ENCODE measurements at regions not wholly inside any gene's neighbourhood (a gene's known extent, or its start where the extent isn't known, plus 50 kb on each side); places are given as distances from the start of the nearest gene placed in this dataset.

DNA sequence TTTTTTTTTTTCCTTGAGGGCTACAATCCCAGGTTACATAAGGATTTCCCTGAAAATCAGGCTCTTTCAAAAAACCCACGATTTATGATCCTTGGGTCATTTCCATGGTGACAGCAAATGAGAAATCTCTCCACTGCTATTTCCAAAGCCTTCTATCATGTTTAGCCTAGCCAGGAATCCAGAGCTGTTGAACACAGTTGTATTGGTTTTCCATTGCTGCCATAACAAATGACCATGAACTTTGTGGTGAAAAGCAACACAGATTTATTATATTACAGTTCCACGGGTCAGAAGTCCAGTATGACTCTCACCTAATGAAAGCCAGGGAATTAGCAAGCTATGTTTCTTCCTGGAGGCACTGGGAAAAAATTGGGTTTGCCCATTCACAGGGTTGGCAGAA is 106.6 kb downstream of the MAF start:
- Histone ChIP-seq H3K36me3 (ENCODE audit: insufficient read depth, low read length) (no peaks in the 10 kb centered on the region), H3K9ac (ENCODE audit: low read length) (no peak overlapping the region), H3K27me3 (ENCODE audit: low read length) (no peaks in the 10 kb centered on the region), H2AFZ (ENCODE audit: low read length) (no peak overlapping the region), H3K27ac (ENCODE audit: low read length) (no peak overlapping the region), H3K4me1 (ENCODE audit: low read length) (no peaks in the 10 kb centered on the region), H4K20me1 (ENCODE audit: insufficient read depth, low read depth, low read length) (no peaks in the 10 kb centered on the region), H3K9me3 (ENCODE audit: low read length) (no peaks in the 10 kb centered on the region), H3K4me2 (ENCODE audit: low read depth, low read length, poor library complexity, severe bottlenecking) (no peak overlapping the region), H3K79me2 (ENCODE audit: low read length) (no peaks in the 10 kb centered on the region), H3K9me2 (replicated peaks; ENCODE audit: insufficient read depth, low read length) (no peaks in the 10 kb centered on the region), H3K4me3 (ENCODE audit: low read length) (no peak overlapping the region)
- DNase-seq: no peak

DNA sequence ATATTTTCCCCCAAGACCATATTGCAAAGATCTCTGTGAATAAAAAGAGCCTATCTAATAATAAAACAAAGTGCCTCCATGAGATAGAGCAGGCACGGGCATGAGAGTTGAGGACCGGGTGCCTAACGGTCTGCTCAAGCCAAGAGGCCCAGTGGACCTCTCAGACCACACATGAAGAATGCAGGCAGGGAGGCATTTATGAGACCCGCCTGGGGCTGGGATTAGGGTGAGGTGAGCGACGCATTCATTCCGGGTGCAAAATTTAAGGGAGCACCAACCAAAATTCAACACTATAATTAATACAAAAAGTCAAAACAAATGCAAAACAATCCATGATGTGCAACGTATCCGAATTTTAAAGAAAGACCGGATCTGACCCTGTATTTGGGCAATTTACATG is 108.5 kb downstream of the MAF start:
- H3K9me3 ChIP-seq (ENCODE audit: low read length): no peaks in the 10 kb centered on the region
- no peak overlapping the region for H3K9ac ChIP-seq (ENCODE audit: low read length)
- no peaks in the 10 kb centered on the region for H4K20me1 ChIP-seq (ENCODE audit: insufficient read depth, low read depth, low read length)
- H3K9me2 ChIP-seq (replicated peaks; ENCODE audit: insufficient read depth, low read length): no peaks in the 10 kb centered on the region
- DNase-seq: no peak
- H3K4me3 ChIP-seq (ENCODE audit: low read length): no peak overlapping the region
- H3K27ac ChIP-seq (ENCODE audit: low read length): no peak overlapping the region
- no peaks in the 10 kb centered on the region for H3K27me3 ChIP-seq (ENCODE audit: low read length)
- no peaks in the 10 kb centered on the region for H3K36me3 ChIP-seq (ENCODE audit: insufficient read depth, low read length)
- H3K4me1 ChIP-seq (ENCODE audit: low read length): no peaks in the 10 kb centered on the region
- no peak overlapping the region for H3K4me2 ChIP-seq (ENCODE audit: low read depth, low read length, poor library complexity, severe bottlenecking)
- H3K79me2 ChIP-seq (ENCODE audit: low read length): no peaks in the 10 kb centered on the region
- no peak overlapping the region for H2AFZ ChIP-seq (ENCODE audit: low read length)

DNA sequence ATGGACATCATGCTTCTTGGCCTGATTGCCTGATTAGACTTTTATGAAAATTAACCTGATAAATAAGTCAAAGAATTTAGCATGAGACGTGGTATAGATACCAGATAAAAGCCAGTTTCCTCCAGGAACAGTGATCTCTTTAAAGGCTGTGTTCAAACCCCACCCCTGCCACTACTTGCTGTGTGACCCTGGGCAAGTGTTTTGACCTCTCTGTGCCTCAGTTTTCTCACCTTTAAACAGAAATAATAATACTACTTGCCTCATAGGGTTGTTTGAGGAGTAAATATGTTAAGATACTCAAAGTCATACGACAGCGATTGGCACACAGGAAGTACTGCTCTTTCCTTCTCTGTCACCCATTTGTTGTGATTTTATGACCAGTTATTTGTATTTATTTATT is 115.5 kb downstream of the MAF start:
- H3K4me1 ChIP-seq (ENCODE audit: low read length): no peaks in the 10 kb centered on the region
- H3K9me3 ChIP-seq (ENCODE audit: low read length): no peaks in the 10 kb centered on the region
- DNase-seq: no peak
- H3K27ac ChIP-seq (ENCODE audit: low read length): no peak overlapping the region
- H4K20me1 ChIP-seq (ENCODE audit: insufficient read depth, low read depth, low read length): 0 out of 2 replicates have a peak, but pooled peaks cover 3% of the 10 kb centered on the region
- H3K36me3 ChIP-seq (ENCODE audit: insufficient read depth, low read length): no peaks in the 10 kb centered on the region
- no peaks in the 10 kb centered on the region for H3K79me2 ChIP-seq (ENCODE audit: low read length)
- no peak overlapping the region for H3K4me2 ChIP-seq (ENCODE audit: low read depth, low read length, poor library complexity, severe bottlenecking)
- H2AFZ ChIP-seq (ENCODE audit: low read length): no peak overlapping the region
- H3K9me2 ChIP-seq (replicated peaks; ENCODE audit: insufficient read depth, low read length): no peaks in the 10 kb centered on the region
- H3K9ac ChIP-seq (ENCODE audit: low read length): no peak overlapping the region
- no peaks in the 10 kb centered on the region for H3K27me3 ChIP-seq (ENCODE audit: low read length)
- H3K4me3 ChIP-seq (ENCODE audit: low read length): no peak overlapping the region

DNA sequence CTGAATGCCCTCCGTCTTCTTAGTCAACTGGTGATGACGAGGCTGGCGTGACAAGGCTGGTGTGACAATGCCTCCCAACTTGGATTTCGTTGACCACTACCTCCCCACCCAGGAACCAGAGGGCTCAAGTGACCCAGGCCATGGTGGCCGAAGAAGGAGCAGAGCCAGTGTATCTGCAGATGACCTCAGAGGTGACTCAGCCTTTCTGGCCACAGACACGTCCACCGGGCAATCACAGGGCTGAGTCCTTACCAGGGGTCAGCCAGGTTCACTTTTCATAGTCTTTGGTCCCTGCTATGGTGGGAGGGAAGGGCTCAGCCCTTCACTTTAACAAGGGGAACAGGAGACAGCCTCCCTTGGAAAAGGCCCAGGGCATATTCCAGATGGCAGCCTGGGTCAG is 116.3 kb downstream of the MAF start:
- Histone ChIP-seq H3K4me2 (ENCODE audit: low read depth, low read length, poor library complexity, severe bottlenecking) (no peak overlapping the region), H3K9ac (ENCODE audit: low read length) (no peak overlapping the region), H3K9me2 (replicated peaks; ENCODE audit: insufficient read depth, low read length) (no peaks in the 10 kb centered on the region), H2AFZ (ENCODE audit: low read length) (no peak overlapping the region), H3K4me1 (ENCODE audit: low read length) (no peaks in the 10 kb centered on the region), H3K9me3 (ENCODE audit: low read length) (no peaks in the 10 kb centered on the region), H3K4me3 (ENCODE audit: low read length) (no peak overlapping the region), H4K20me1 (ENCODE audit: insufficient read depth, low read depth, low read length) (0 out of 2 replicates have a peak, but pooled peaks cover 3% of the 10 kb centered on the region), H3K36me3 (ENCODE audit: insufficient read depth, low read length) (no peaks in the 10 kb centered on the region), H3K79me2 (ENCODE audit: low read length) (no peaks in the 10 kb centered on the region), H3K27me3 (ENCODE audit: low read length) (no peaks in the 10 kb centered on the region), H3K27ac (ENCODE audit: low read length) (no peak overlapping the region)
- no peak for DNase-seq

DNA sequence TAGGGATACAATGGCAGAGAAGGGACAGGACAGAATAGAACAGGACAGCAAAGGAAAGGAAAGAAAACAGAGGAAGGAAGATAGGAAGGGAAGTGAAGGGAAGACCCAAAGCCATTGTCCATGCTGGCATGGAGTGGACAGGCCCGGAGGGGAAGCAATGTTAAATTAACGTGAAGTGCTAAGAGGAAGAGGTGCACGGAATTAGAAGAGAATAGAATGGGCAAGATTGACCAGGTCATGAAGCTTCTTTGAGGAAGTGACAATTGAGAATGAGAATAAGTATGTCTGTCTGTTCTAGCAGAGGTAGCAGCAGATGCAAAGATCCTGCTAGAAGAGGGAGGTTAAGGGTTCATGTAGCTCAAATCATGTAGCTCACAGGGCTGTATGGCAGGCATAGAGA is 117.2 kb downstream of the MAF start:
- no peak overlapping the region for H3K4me3 ChIP-seq (ENCODE audit: low read length)
- H3K4me1 ChIP-seq (ENCODE audit: low read length): no peaks in the 10 kb centered on the region
- no peak overlapping the region for H2AFZ ChIP-seq (ENCODE audit: low read length)
- H4K20me1 ChIP-seq (ENCODE audit: insufficient read depth, low read depth, low read length): 0 out of 2 replicates have a peak, but pooled peaks cover 3% of the 10 kb centered on the region
- no peak overlapping the region for H3K27ac ChIP-seq (ENCODE audit: low read length)
- H3K27me3 ChIP-seq (ENCODE audit: low read length): no peaks in the 10 kb centered on the region
- no peak for DNase-seq
- no peaks in the 10 kb centered on the region for H3K9me2 ChIP-seq (replicated peaks; ENCODE audit: insufficient read depth, low read length)
- no peak overlapping the region for H3K4me2 ChIP-seq (ENCODE audit: low read depth, low read length, poor library complexity, severe bottlenecking)
- no peak overlapping the region for H3K9ac ChIP-seq (ENCODE audit: low read length)
- H3K9me3 ChIP-seq (ENCODE audit: low read length): no peaks in the 10 kb centered on the region
- no peaks in the 10 kb centered on the region for H3K36me3 ChIP-seq (ENCODE audit: insufficient read depth, low read length)
- no peaks in the 10 kb centered on the region for H3K79me2 ChIP-seq (ENCODE audit: low read length)

DNA sequence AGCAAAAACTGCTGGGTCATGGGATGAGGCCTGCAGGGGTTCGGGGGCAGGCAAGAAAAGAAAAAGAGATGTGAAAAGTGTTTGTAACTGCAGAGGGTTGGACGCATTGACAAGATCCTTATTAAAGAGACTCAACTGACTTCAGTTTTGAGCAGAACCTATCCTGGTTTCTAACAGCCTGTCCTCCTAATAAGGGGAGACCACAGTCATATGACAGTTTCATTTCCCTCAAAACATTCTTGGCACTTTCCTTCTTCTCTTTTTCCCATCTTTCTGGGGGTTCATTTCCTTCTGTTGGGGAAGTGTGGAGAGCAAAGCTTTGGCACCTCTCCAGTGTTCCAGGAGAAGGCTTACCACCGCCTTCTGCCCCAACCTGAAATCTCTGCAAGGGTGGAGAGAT is 118.5 kb downstream of the MAF start:
- H3K9me2 ChIP-seq (replicated peaks; ENCODE audit: insufficient read depth, low read length): no peaks in the 10 kb centered on the region
- 0 out of 2 replicates have a peak, but pooled peaks cover 3% of the 10 kb centered on the region for H4K20me1 ChIP-seq (ENCODE audit: insufficient read depth, low read depth, low read length)
- DNase-seq: no peak
- H3K9ac ChIP-seq (ENCODE audit: low read length): no peak overlapping the region
- H3K36me3 ChIP-seq (ENCODE audit: insufficient read depth, low read length): no peaks in the 10 kb centered on the region
- H3K4me1 ChIP-seq (ENCODE audit: low read length): no peaks in the 10 kb centered on the region
- H3K4me2 ChIP-seq (ENCODE audit: low read depth, low read length, poor library complexity, severe bottlenecking): no peak overlapping the region
- no peak overlapping the region for H2AFZ ChIP-seq (ENCODE audit: low read length)
- no peaks in the 10 kb centered on the region for H3K9me3 ChIP-seq (ENCODE audit: low read length)
- no peaks in the 10 kb centered on the region for H3K79me2 ChIP-seq (ENCODE audit: low read length)
- no peak overlapping the region for H3K27ac ChIP-seq (ENCODE audit: low read length)
- no peaks in the 10 kb centered on the region for H3K27me3 ChIP-seq (ENCODE audit: low read length)
- no peak overlapping the region for H3K4me3 ChIP-seq (ENCODE audit: low read length)

DNA sequence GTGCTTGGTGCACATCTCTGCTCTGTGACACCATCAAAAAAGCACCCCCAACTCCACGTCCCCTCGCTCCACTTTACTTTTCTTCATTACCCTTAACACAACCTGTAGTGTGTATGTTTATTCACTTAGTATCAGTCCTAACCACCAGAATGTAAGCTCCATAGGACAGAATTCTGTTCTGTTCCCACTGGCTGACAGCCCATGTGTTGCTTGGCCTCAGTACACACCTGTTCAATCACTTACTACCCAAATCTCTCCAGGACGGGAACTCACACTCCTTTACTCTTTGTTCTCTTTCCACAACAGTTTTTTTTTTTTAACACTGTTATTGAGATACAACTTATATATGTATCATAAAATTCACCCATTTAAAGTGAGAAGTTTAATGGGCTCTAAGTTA is 119.6 kb downstream of the MAF start:
- no peak for DNase-seq
- no peaks in the 10 kb centered on the region for H3K36me3 ChIP-seq (ENCODE audit: insufficient read depth, low read length)
- H3K27ac ChIP-seq (ENCODE audit: low read length): no peak overlapping the region
- H3K4me2 ChIP-seq (ENCODE audit: low read depth, low read length, poor library complexity, severe bottlenecking): no peak overlapping the region
- H3K9me3 ChIP-seq (ENCODE audit: low read length): no peaks in the 10 kb centered on the region
- no peaks in the 10 kb centered on the region for H3K27me3 ChIP-seq (ENCODE audit: low read length)
- no peak overlapping the region for H3K4me3 ChIP-seq (ENCODE audit: low read length)
- H3K9me2 ChIP-seq (replicated peaks; ENCODE audit: insufficient read depth, low read length): no peaks in the 10 kb centered on the region
- no peaks in the 10 kb centered on the region for H3K4me1 ChIP-seq (ENCODE audit: low read length)
- no peak overlapping the region for H3K9ac ChIP-seq (ENCODE audit: low read length)
- no peak overlapping the region for H2AFZ ChIP-seq (ENCODE audit: low read length)
- H3K79me2 ChIP-seq (ENCODE audit: low read length): no peaks in the 10 kb centered on the region
- H4K20me1 ChIP-seq (ENCODE audit: insufficient read depth, low read depth, low read length): 0 out of 2 replicates have a peak, but pooled peaks cover 3% of the 10 kb centered on the region

DNA sequence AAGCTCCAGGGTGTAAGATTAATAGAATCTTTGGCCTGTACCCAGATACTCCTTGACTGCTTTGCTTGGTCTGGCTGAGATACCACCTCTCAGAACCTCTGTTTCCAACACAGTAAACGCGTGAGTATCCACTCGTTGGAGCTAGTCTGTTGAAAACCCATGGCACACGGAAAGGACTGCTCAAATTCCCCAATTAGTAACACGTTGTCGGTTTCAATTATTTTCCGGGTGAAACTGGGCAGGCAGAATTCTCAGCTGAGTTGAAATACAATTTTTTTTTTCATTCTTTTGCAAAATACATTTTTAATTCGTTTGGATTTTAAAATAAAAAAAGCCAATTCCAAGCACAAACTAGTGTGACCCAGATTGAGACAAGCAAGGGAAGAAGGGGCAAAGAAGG is 120.5 kb downstream of the MAF start:
- H2AFZ ChIP-seq (ENCODE audit: low read length): no peak overlapping the region
- H3K4me2 ChIP-seq (ENCODE audit: low read depth, low read length, poor library complexity, severe bottlenecking): no peak overlapping the region
- H4K20me1 ChIP-seq (ENCODE audit: insufficient read depth, low read depth, low read length): 0 out of 2 replicates have a peak, but pooled peaks cover 3% of the 10 kb centered on the region
- no peaks in the 10 kb centered on the region for H3K9me2 ChIP-seq (replicated peaks; ENCODE audit: insufficient read depth, low read length)
- H3K4me3 ChIP-seq (ENCODE audit: low read length): no peak overlapping the region
- H3K9ac ChIP-seq (ENCODE audit: low read length): no peak overlapping the region
- H3K79me2 ChIP-seq (ENCODE audit: low read length): no peaks in the 10 kb centered on the region
- H3K27ac ChIP-seq (ENCODE audit: low read length): no peak overlapping the region
- no peaks in the 10 kb centered on the region for H3K4me1 ChIP-seq (ENCODE audit: low read length)
- no peaks in the 10 kb centered on the region for H3K27me3 ChIP-seq (ENCODE audit: low read length)
- H3K36me3 ChIP-seq (ENCODE audit: insufficient read depth, low read length): no peaks in the 10 kb centered on the region
- no peaks in the 10 kb centered on the region for H3K9me3 ChIP-seq (ENCODE audit: low read length)
- no peak for DNase-seq

DNA sequence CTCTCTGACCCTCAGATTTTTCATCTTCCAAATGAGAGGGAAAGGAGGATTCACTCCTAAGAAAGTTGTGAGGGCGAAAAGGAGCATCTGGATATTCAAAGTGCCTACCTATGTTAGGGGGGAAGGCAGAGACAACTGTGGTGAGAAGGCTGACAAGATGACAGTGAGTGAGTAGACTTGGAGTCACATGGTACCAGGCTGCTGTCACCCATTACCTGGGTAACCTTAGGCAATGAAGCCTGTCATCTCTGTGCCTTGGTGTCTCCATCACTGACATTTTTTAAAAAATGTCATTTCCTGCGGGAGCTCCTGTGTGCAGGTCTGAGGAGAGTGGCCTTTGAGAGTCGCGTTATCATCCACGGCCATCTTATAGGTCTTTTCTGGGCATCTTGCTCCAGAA is 124.0 kb downstream of the MAF start:
- H2AFZ ChIP-seq (ENCODE audit: low read length): no peak overlapping the region
- H3K27ac ChIP-seq (ENCODE audit: low read length): no peak overlapping the region
- no peaks in the 10 kb centered on the region for H3K27me3 ChIP-seq (ENCODE audit: low read length)
- DNase-seq: no peak
- no peak overlapping the region for H3K9ac ChIP-seq (ENCODE audit: low read length)
- no peaks in the 10 kb centered on the region for H3K9me2 ChIP-seq (replicated peaks; ENCODE audit: insufficient read depth, low read length)
- no peaks in the 10 kb centered on the region for H3K9me3 ChIP-seq (ENCODE audit: low read length)
- H3K4me3 ChIP-seq (ENCODE audit: low read length): no peak overlapping the region
- H3K4me1 ChIP-seq (ENCODE audit: low read length): no peaks in the 10 kb centered on the region
- no peaks in the 10 kb centered on the region for H3K79me2 ChIP-seq (ENCODE audit: low read length)
- no peaks in the 10 kb centered on the region for H3K36me3 ChIP-seq (ENCODE audit: insufficient read depth, low read length)
- no peaks in the 10 kb centered on the region for H4K20me1 ChIP-seq (ENCODE audit: insufficient read depth, low read depth, low read length)
- H3K4me2 ChIP-seq (ENCODE audit: low read depth, low read length, poor library complexity, severe bottlenecking): no peak overlapping the region
